ENCODE measurements at regions not wholly inside any gene's neighbourhood (a gene's known extent, or its start where the extent isn't known, plus 50 kb on each side); places are given as distances from the start of the nearest gene placed in this dataset.

DNA sequence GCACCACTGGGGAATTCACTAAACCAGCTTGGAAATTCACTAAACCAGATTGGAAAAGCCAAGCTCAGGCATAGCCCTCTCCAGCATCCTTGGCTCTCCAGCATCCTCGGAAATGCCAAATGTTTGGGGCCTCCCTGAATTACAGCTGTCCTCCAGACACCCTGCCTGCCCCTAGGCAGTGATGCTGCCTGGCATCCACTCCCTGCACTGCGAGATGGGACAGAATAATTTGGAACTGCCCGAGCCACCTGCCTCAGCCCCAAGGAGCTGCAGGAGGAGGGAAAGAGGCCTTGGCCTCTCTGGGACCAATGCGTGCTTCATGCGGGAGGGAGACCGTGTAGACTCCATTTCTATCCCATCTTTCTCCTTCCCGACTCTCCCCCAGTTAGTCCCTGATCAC, 64.3 kb downstream of the INSIG1 start:
- ChIA-PET RAD21 (ENCODE audit: unreplicated experiment) (no interaction called here), POLR2A (no interaction called here), CTCF (interaction anchor here (1.9 kb wide), 1 partner anchor 434 kb away, joined by 7 read pairs; no protein-coding TSS in a partner anchor), SMC1A (ENCODE audit: uncharacterized antibody, unreplicated experiment) (interaction anchor here (0.6 kb wide), 1 partner anchor 152 kb away, joined by 3 read pairs; no protein-coding TSS in a partner anchor)
- no peak for FAIRE-seq
- H3K79me2 ChIP-seq (ENCODE audit: control insufficient read depth, insufficient read depth, low read length): no peaks in the 10 kb centered on the region
- peaks cover 0 to 3% of the 10 kb centered on the region in 2 experiments; a peak in 3 of 4 replicates for H3K27me3 ChIP-seq (replicated peaks in 1 of 2; ENCODE audit: control insufficient read depth in 2 of 2, insufficient read depth in 2 of 2, low read length in 1 of 2)
- 50% methylated on average over 7 of the region's 7 CpGs for WGBS (ENCODE audit: insufficient coverage, insufficient replicate concordance, low lambda C conversion rate, missing lambda C conversion rate)
- H3K9ac ChIP-seq (ENCODE audit: control insufficient read depth, insufficient read depth, low read length): no peak overlapping the region
- TF ChIP-seq YY1 (IDR thresholded peaks at IDR 0.05; ENCODE audit: low read depth, low read length) (no peak), RELA (IDR thresholded peaks at IDR 0.05; ENCODE audit: borderline replicate concordance, partially characterized antibody) (no peak), IRF4 (IDR thresholded peaks at IDR 0.05; ENCODE audit: low read depth, low read length) (no peak), SRF (IDR thresholded peaks at IDR 0.05; ENCODE audit: low read depth in 2 of 2, low read length in 2 of 2) (no peak), EGR1 (IDR thresholded peaks at IDR 0.05; ENCODE audit: borderline replicate concordance in 1 of 2, low read depth in 2 of 2, low read length in 2 of 2) (no peak), ZBED1 (IDR thresholded peaks at IDR 0.05; ENCODE audit: borderline replicate concordance) (no peak), TCF12 (IDR thresholded peaks at IDR 0.05; ENCODE audit: low read depth, low read length) (no peak), BRCA1 (IDR thresholded peaks at IDR 0.05; ENCODE audit: low read depth, low read length) (no peak), ASH2L (IDR thresholded peaks at IDR 0.05; ENCODE audit: borderline replicate concordance, low read depth) (no peak), RAD51 (IDR thresholded peaks at IDR 0.05) (no peak)
- in situ Hi-C loops (cut with MboI): no loop called here
- intact Hi-C loops (cut with micrococcal nuclease; ENCODE audit: unreplicated experiment): no loop called here
- H3K4me2 ChIP-seq (ENCODE audit: control insufficient read depth, insufficient read depth): no peak overlapping the region
- H3K9me3 ChIP-seq (replicated peaks; ENCODE audit: control insufficient read depth, insufficient read depth, low read length): no peaks in the 10 kb centered on the region
- H3K27ac ChIP-seq (ENCODE audit: control insufficient read depth, insufficient read depth): no peak overlapping the region
- no peaks in the 10 kb centered on the region for H3K4me1 ChIP-seq (ENCODE audit: control insufficient read depth, insufficient read depth, low read length)
- no peak overlapping the region for H3K4me3 ChIP-seq
- no peak for ATAC-seq
- no peaks in the 10 kb centered on the region for H4K20me1 ChIP-seq (ENCODE audit: control insufficient read depth, insufficient read depth)
- no peak for DNase-seq (ENCODE audit: low read depth, low spot score)
- H3K36me3 ChIP-seq (ENCODE audit: control insufficient read depth in 2 of 2, insufficient read depth in 2 of 2, low read length in 1 of 2): no peaks in the 10 kb centered on the region
- BruUV-seq (replicated peaks): no TSS peak
- H2AFZ ChIP-seq (ENCODE audit: control insufficient read depth, low read depth, low read length): no peak overlapping the region
